Astrocyte (in vitro differentiated cells and primary cell): ENCODE measurements at regions not wholly inside any gene's neighbourhood (a gene's known extent, or its start where the extent isn't known, plus 50 kb on each side); places are given as distances from the start of the nearest gene placed in this dataset.

Source experiments
- DNase-seq: peaks from one replicate; pipeline ENCODE4 v3.0.0-alpha.2; 2010; ENCODE audit warnings: low read depth
- FAIRE-seq: peaks from 2 replicates; lab custom pipeline; 2011; peaks lifted over from hg19 to GRCh38; lab: Jason Lieb, UNC
- H2AFZ ChIP-seq: 2 replicates; pipeline ENCODE4 v1.6.0; 2012; ENCODE audit warnings: low read depth, low read length, inconsistent platforms
- H3K27ac ChIP-seq: 2 replicates; pipeline ENCODE4 v1.5.1; 2011; ENCODE audit warnings: low read depth, low read length, inconsistent platforms
- H3K27me3 ChIP-seq: 2 replicates; pipeline ENCODE4 v1.6.0; 2011; ENCODE audit warnings: low read length, inconsistent platforms; ENCODE audit not compliant: insufficient read depth
- H3K36me3 ChIP-seq: 2 replicates; pipeline ENCODE4 v1.5.1; 2011; ENCODE audit warnings: low read length, inconsistent platforms; ENCODE audit not compliant: insufficient read depth
- H3K4me1 ChIP-seq: 2 replicates; pipeline ENCODE4 v1.5.1; 2011; ENCODE audit warnings: low read length, inconsistent platforms; ENCODE audit not compliant: insufficient read depth
- H3K4me2 ChIP-seq: 2 replicates; pipeline ENCODE4 v1.6.0; 2012; ENCODE audit warnings: low read length, inconsistent platforms
- H3K4me3 ChIP-seq: 2 replicates; pipeline ENCODE4 v1.5.1; 2011; ENCODE audit warnings: low read depth, mild to moderate bottlenecking, low read length, inconsistent platforms; ENCODE audit not compliant: insufficient read depth
- H3K79me2 ChIP-seq: 2 replicates; pipeline ENCODE4 v1.6.0; 2012; ENCODE audit warnings: mild to moderate bottlenecking, low read length, inconsistent platforms; ENCODE audit not compliant: insufficient read depth
- H3K9ac ChIP-seq: 2 replicates; pipeline ENCODE4 v1.6.0; 2012; ENCODE audit warnings: mild to moderate bottlenecking, low read length, inconsistent platforms
- H3K9me3 ChIP-seq: 2 replicates; pipeline ENCODE4 v1.5.1; 2012; ENCODE audit warnings: low read depth, mild to moderate bottlenecking, low read length, inconsistent platforms; ENCODE audit not compliant: insufficient read depth
- H4K20me1 ChIP-seq: 2 replicates; pipeline ENCODE4 v1.6.0; 2012; ENCODE audit warnings: low read length, inconsistent platforms; ENCODE audit not compliant: insufficient read depth
- H3K27ac Mint-ChIP-seq: one replicate; pipeline ENCODE4 v1.8.0; 2021; ENCODE audit warnings: mild to moderate bottlenecking, mixed read lengths; ENCODE audit not compliant: unreplicated experiment
- H3K27me3 Mint-ChIP-seq: one replicate; pipeline ENCODE4 v1.8.0; 2021; ENCODE audit warnings: low read depth, mixed read lengths; ENCODE audit not compliant: unreplicated experiment
- H3K36me3 Mint-ChIP-seq: one replicate; pipeline ENCODE4 v1.8.0; 2021; ENCODE audit warnings: low read depth, mixed read lengths; ENCODE audit not compliant: unreplicated experiment
- H3K4me1 Mint-ChIP-seq: one replicate; pipeline ENCODE4 v1.8.0; 2021; ENCODE audit warnings: low read depth, mixed read lengths; ENCODE audit not compliant: unreplicated experiment
- H3K4me3 Mint-ChIP-seq: one replicate; pipeline ENCODE4 v1.8.0; 2021; ENCODE audit warnings: mild to moderate bottlenecking, moderate library complexity, mixed read lengths; ENCODE audit not compliant: unreplicated experiment
- H3K9me3 Mint-ChIP-seq: one replicate; pipeline ENCODE4 v1.8.0; 2021; ENCODE audit warnings: mild to moderate bottlenecking, mixed read lengths; ENCODE audit not compliant: unreplicated experiment
- EZH2 ChIP-seq: IDR thresholded peaks from 2 replicates; pipeline ENCODE4 v1.6.1; 2012; ENCODE audit warnings: mild to moderate bottlenecking, low read length, inconsistent platforms; ENCODE audit not compliant: insufficient read depth
- TF ChIP-seq, protein P1 (sequence below): IDR thresholded peaks from 2 replicates; pipeline ENCODE4 v1.5.1; 2011; ENCODE audit warnings: low read depth, mild to moderate bottlenecking, inconsistent platforms, low read length, moderate library complexity; ENCODE audit not compliant: insufficient read depth

DNA sequence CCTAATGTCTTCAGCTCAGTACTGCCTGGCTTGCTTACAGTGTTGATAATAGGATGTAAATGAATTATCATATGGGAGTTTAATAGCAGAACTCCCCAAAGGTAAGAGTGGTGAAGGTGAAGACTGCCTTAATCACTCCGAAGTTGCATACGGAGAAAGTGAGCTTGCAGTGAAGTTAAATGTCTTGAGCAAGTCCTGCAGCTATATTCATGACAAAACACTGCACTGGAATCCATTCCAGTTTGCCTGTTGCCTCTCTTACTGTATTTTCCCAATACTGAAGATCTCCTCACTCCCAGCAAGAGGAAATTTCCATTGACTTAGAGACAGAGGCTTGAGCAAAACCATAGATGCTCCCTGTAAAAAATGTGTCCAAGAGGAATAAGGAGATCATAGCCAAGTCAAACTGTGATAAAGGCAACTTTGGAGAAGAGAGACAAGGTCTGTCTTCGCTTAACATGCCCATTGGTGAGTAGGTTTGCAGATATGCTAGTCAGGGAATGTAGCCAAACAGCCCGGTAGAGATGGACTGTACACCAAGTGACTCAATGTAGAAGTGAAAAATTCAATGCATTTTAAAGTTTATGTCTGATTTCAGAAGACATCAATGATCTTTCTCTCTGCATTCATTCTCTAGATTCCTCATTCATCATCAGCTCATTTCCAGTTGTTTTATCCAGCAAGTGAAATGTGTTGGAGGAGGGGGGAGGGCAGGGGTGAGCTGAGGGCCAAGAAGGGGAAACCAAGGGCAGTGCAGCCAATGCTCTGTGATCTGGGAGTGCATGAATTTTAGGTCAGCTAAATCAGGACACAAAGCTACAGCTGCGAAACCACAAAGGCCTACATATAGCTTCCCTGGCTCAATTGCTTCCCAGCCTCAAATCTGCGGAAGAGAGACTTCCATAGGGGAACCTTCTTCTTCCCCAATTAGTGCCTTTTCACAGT lies 667.1 kb upstream of the NR2F2 start:
- peaks cover 2% of the 10 kb centered on the region for H3K9me3 Mint-ChIP-seq
- no peak overlapping the region for H3K27ac Mint-ChIP-seq
- no peaks in the 10 kb centered on the region for H4K20me1 ChIP-seq
- H3K4me3 ChIP-seq: no peak overlapping the region
- no peaks in the 10 kb centered on the region for H3K27me3 Mint-ChIP-seq
- no peaks in the 10 kb centered on the region for H3K27me3 ChIP-seq
- no peaks in the 10 kb centered on the region for H3K36me3 ChIP-seq
- no peak overlapping the region for H2AFZ ChIP-seq
- H3K4me2 ChIP-seq: no peak overlapping the region
- no peak overlapping the region for H3K9ac ChIP-seq
- H3K4me1 Mint-ChIP-seq: peaks cover 16% of the 10 kb centered on the region
- peaks cover 3% of the 10 kb centered on the region for H3K4me1 ChIP-seq
- DNase-seq: peak; percentile 76
- TF ChIP-seq, protein P1, sequence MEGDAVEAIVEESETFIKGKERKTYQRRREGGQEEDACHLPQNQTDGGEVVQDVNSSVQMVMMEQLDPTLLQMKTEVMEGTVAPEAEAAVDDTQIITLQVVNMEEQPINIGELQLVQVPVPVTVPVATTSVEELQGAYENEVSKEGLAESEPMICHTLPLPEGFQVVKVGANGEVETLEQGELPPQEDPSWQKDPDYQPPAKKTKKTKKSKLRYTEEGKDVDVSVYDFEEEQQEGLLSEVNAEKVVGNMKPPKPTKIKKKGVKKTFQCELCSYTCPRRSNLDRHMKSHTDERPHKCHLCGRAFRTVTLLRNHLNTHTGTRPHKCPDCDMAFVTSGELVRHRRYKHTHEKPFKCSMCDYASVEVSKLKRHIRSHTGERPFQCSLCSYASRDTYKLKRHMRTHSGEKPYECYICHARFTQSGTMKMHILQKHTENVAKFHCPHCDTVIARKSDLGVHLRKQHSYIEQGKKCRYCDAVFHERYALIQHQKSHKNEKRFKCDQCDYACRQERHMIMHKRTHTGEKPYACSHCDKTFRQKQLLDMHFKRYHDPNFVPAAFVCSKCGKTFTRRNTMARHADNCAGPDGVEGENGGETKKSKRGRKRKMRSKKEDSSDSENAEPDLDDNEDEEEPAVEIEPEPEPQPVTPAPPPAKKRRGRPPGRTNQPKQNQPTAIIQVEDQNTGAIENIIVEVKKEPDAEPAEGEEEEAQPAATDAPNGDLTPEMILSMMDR: no peak
- TF ChIP-seq EZH2: no peak
- no peak overlapping the region for H3K27ac ChIP-seq
- no peaks in the 10 kb centered on the region for H3K79me2 ChIP-seq
- H3K36me3 Mint-ChIP-seq: no peaks in the 10 kb centered on the region
- no peak for FAIRE-seq
- no peaks in the 10 kb centered on the region for H3K9me3 ChIP-seq
- no peak overlapping the region for H3K4me3 Mint-ChIP-seq

DNA sequence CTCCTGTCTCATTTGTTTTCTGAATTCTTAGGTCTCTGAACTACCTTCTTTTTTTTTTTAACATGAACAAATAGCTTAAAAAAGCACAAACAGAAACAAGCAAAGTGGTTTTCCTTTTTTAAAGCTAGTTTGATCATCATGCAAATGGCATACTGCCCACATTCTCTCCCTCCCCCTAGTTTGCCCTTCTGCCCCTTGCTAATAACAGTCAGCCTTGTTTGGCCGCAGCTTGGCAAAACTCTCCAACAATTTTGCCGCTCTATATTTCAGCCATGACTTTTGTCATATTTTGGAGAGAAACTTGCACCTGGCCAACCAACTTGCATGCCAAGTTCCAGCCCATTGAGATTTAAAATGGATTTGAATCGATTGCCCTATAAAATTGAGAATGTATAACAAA lies 666.0 kb upstream of the NR2F2 start:
- H3K27ac ChIP-seq: no peak overlapping the region
- Mint-ChIP-seq H3K9me3 (peaks cover 2% of the 10 kb centered on the region), H3K4me3 (no peak overlapping the region), H3K36me3 (no peaks in the 10 kb centered on the region), H3K27me3 (no peaks in the 10 kb centered on the region), H3K4me1 (peaks cover 16% of the 10 kb centered on the region), H3K27ac (no peak overlapping the region)
- H4K20me1 ChIP-seq: no peaks in the 10 kb centered on the region
- H3K9me3 ChIP-seq: no peaks in the 10 kb centered on the region
- FAIRE-seq (no peak), DNase-seq (peak; percentile 28)
- H3K4me3 ChIP-seq: no peak overlapping the region
- H3K27me3 ChIP-seq: no peaks in the 10 kb centered on the region
- no peaks in the 10 kb centered on the region for H3K36me3 ChIP-seq
- H3K79me2 ChIP-seq: no peaks in the 10 kb centered on the region
- no peak overlapping the region for H3K9ac ChIP-seq
- no peak for TF ChIP-seq EZH2
- TF ChIP-seq, protein P1: no peak
- H2AFZ ChIP-seq: no peak overlapping the region
- no peak overlapping the region for H3K4me2 ChIP-seq
- H3K4me1 ChIP-seq: peaks cover 5% of the 10 kb centered on the region
